ENCODE measurements at regions not wholly inside any gene's neighbourhood (a gene's known extent, or its start where the extent isn't known, plus 50 kb on each side); places are given as distances from the start of the nearest gene placed in this dataset.

DNA sequence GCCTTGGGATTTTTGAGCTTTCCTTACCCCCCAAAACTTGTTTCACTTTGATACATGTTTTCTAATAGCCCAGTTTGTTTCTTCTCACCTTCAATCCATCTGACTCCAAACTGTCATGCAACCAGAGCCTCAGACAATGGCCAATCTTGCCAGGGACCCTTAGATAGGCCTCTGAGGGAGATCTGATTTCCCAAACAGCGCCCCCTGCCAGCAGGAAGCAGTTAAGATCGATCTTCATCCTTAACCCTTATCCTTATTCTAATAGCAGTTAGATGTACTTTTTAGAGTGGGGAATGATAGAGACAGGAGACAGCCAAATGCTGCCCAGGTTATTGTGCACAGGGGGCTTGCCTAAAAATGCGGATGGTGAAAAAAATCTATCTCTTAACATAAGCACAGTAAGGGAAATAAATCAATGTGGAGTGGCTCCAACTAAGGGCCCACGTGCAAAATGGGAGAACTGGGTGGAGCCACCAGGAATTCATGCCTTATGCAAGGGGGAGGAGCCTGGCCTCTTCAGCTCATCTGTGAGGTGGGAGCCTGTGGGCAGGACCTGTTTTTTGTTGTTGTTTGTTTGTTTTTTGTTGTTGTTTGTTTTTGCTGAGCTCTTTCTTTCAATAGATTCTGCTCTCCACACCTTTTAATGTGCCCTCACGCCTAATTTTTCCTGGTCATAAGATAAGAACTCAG is 833.6 kb upstream of the AGA start:
- DNase-seq (ENCODE audit: low read depth): no peak

DNA sequence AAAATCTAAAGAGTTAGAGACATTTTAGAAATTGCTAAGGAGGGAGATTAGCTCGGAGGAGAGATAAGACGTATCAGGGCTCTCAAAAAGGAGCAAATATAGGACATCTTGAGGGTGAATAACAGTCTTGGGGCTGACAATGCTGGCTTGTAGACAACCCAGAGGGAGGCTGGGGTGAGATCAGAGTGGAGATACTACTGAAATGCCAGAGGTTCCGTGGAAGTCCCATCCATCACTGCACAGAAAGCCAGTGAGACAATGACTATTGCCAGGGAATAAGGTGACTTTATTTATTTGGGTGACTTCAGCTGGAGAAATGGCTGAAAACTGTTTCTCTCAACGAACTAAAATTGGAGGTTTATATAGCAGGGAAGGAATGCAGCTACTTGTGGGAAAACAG is 838.1 kb upstream of the AGA start:
- no peak for DNase-seq (ENCODE audit: low read depth)

DNA sequence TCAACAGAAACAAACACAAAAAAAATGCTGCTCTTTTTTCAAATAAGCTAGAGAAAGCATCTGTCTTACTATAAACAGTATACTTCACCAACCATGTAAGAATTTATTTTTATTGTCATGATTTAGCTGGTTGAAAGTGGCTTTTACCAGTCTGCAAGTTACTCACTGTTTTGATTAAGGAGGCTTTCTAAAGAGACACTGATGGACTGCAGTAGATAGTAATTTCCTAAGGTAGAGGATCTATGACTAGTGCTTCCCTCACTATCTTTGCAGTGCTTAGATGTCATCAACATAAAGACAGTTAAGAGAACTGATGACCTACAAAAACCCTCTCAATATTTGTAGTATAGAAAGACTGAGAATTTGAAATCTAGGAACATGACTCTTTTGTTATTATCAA is 846.2 kb upstream of the AGA start:
- DNase-seq (ENCODE audit: low read depth): no peak

DNA sequence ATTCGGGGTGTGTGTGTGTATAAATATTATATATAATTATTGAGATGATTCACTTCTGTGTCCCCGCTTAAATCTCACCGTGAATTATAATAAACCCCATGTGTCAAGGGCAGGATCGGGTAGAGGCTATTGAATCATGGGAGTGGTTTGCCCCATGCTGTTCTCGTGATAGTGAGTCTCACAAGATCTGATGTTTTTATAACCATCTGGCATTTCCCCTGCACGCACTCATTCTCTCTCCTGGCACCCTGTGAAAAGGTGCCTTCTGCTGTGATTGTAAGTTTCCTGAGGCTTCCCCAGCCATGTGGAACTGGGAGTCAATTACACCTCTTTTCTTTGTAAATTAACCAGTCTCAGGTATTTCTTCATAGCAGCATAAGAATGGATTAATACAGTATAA is 851.4 kb upstream of the AGA start:
- no peak for DNase-seq (ENCODE audit: low read depth)

DNA sequence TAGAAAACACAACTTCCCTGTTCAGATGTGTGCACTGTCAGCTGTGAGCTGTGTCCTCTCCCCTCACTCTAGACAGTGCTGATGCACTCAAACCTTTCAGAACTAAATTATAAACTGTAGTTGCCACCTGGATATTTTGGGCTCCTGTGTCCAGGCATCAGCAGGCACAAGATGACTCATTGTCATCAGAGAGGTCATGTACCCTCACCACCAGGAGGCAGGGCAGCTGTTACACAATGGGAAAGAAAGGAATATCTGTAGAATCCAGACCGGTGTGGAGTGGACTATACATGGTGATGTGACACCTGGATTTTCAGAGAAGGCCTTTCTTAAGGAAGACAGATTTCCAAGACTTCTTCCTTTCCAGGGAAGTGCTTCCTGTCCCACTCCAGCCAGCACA is 854.4 kb upstream of the AGA start:
- DNase-seq (ENCODE audit: low read depth): no peak

DNA sequence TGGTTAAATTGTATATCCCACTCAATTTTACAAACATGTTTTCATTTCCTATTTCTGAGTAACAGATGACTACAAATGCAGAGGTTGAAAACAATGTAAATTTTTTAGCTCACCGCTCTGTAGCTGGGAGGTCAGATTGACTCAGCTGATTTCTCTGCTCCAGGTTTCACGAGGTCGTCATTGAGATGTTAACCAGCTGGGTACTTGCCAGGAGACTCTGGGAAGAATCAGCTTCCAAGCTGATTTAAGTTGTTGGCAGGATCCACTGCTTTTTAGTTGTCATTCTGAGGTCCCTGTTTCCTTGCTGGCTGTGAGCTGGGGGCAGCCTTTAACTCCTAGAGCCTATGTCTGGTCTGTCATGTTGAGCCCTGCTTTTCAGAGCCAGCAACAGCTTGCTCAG is 864.3 kb upstream of the AGA start:
- no peak for DNase-seq (ENCODE audit: low read depth)

DNA sequence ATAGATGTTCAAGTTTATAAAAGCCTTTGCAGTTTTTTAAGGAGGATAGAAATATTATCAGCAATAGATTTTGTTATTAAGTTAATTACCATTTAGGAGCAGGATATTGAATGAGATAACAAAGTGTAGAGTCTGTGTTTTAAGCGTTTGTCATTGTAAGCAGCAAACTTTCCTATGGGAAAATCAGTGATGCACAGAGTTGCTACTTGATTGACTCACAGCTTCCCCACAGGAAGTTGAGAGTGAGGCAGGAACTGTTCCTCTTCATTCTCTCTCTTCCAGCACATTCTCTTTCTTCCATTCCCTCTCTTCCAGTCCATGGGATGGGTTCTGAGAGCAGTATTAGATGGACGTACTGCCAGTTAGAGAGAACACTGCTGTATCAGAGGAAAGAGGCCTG is 867.7 kb upstream of the AGA start:
- DNase-seq (ENCODE audit: low read depth): no peak

DNA sequence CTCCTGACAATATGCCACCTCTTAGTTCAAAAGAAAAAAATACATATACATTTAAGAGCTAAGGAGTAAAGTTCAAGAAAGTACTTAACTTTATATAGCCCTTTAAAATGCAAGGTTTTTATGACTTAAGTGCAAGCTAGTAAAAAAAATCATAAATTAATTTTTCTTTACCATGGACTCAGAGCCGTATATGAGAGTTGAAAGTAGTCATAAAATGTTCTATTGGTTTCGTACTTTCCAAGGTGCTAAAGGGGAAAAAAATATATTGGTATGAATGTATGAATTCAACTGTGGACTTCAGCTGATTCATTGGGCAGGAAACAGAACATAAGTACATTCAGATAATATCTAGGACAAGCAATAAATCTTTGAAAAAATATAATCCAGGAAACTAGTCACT is 869.8 kb upstream of the AGA start:
- DNase-seq (ENCODE audit: low read depth): no peak

DNA sequence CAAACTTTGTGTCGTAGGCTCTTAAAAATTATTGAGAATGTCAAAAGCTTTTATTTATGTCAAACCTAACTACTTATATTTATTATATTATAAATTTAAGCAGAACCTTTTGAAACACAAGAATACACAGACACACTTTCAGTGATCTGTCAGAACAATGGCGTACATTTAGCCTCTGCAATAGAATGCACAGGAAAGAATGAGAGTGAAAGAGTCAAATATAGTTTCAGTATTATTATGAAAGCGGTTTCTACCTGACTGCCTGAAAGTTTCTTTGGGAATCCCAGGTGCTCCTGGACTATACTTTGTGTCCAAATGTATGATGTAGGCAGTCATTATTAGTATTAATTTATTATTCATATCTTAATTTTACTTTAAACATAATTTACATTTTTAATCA is 872.0 kb upstream of the AGA start:
- DNase-seq (ENCODE audit: low read depth): no peak

DNA sequence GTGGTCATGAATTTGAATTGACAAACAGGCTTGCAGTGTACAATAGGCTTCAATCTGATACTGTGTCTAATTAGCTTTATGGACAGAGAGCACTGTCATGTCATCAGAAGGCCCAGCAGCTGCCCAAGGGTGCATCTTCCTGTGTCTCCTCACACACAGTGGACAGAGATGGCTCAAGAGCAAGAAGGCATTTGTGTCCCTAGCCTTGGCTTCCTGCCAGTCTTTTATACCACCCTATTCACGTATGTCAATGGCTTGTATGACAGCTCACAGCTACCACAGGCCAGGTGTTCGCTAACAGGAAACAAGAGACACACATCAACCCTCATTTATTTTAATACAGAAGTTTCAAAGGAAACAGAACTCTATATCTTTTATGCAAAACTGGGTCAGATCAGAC is 874.0 kb upstream of the AGA start:
- no peak for DNase-seq (ENCODE audit: low read depth)

DNA sequence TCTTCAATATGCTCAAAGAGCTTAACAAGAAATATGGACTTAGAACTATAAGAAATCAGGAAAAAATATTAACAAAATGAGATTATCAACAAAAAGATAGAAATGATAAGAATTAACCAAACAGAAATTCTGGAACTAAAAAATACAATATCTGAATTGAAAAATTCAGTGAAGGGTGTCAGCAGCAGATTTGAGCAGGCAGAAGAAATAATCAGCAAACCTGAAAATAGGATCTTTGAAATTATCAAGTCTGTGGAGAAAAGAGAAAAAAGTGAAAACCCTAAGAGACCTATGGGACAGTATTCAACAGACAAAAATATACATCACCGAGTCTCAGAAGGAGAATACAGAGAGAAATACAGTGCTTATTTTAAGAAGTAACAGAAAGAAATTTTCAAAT is 877.8 kb upstream of the AGA start:
- DNase-seq (ENCODE audit: low read depth): no peak

DNA sequence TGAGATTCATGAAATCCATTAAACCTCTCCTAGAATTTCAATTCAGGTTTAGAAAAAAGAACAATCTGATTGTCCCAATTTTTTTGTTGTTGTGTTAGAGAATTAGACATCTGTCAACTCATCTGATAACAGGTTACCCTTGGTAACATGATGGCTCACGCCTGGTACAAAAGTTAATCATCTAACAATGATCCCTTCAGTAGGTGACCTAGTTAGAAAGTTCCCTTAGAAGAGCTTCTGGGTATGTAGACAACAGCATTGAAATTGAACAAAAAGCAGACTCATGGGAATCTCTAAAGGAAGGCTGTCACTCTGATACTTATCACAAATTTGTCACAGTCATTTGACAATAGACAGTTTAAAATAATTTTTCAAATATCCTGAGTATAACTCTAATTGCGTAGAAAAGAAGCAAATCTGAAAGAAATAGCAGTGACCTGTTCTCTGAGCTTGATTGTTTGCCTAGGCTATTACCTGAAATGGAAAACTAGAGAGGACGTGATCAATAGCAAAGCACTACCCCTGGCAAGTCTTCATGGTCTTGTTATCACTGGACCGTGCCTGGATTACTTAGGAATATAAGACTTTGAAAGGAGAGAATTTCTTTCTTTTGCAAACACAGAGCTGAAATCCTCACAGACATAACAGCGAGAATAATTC is 880.4 kb upstream of the AGA start:
- DNase-seq (ENCODE audit: low read depth): no peak

DNA sequence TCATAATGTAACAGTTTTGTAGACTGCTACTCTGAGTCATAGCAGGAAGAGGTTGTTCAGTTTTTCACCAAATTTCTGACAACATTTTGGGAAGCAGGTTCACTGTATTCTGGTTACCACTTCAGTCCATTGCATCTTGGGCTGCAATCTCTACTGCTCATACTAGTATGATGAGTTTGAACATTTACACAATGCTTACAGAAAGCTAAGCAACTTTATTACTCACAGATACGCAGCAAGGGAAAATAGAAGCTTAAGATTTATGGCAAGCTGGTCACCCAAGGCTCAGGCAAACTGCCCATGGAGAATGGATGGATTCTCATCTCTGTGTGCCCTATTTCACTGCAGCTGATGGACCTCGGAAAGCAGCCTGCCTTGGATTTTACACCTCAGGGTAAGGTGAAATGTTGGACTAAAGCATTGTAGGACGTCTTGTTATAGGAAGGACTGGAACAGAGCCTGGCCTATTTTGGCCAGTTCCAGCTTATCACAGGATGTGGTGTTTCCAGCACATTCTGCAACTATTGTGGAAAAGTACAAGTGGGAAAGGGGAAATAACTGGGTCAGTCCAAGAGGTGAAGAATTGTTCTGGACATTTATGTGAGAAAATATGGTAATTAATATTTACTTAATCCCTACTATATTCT is 887.1 kb upstream of the AGA start:
- no peak for DNase-seq (ENCODE audit: low read depth)

DNA sequence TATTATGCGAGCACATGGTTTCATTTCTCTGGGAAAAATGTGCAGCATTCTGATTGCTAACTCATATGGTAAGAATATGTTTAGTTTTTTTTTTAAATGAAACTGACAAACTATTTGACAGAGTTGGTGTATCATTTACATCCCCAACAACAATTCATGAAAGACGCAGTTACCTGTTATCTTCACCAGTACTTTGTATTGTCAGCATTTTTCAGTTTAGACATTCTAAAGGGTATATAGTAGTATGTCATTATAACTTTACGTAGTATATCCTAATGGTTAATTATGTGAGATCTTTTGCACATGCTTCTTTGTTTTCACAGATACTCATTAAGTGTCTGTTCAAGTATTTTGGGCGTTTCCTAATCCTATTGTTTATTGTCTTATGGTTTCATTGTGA is 891.1 kb upstream of the AGA start:
- no peak for DNase-seq (ENCODE audit: low read depth)

DNA sequence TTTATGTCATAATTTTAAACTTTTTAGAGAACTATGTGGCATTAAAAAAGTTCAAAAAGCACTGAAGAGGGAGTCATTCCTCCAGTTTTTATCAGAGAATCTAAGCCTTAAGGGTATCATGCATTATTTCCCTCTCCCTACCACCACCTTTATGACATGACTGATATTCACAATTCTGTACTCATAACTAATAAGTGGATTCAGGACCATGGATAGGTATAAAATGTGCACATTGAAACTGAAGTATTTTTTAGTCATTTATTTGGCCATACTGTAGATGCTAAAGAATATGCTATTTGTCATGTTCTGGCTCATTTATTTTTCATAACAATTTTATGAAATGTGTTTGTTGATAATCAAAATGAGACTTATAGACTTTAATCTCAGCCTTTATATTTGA is 897.5 kb upstream of the AGA start:
- DNase-seq (ENCODE audit: low read depth): no peak

DNA sequence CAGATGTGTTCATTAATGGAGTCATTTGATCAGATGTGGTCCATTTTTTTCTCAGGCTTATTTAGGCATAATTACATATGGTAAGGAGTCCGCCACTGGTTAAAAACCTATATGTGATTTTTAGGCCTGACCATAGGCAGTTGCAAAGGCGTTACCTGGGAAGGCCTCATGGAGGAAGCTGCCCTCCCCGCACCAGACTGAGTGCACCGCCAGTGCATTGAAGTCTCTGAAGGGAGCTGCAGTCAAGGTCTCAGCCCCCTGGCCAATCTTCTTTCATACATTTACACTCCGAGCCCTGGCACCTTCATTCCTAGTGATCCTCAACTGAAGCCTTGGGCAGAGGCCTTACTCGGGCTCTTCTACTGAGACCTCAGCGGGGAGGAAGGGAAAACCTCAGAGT is 898.2 kb upstream of the AGA start:
- DNase-seq (ENCODE audit: low read depth): no peak

DNA sequence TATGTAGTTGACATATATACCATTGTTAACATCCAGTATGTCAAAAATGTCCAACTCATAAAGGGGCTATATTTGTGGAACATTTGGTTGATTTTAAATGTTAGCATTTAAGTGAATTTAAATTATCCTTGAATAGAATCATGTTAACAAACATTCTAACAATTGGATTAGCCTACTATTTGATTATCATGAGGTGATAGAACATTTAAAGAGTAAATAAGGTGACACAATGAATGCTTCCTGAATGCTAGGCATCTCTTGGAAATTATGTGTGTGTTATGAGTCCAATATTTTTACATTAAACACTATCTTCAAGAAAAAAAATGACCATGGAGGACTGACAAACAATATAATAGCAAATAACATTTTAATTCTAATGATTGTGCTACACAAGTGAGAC is 901.9 kb upstream of the AGA start:
- no peak for DNase-seq (ENCODE audit: low read depth)

DNA sequence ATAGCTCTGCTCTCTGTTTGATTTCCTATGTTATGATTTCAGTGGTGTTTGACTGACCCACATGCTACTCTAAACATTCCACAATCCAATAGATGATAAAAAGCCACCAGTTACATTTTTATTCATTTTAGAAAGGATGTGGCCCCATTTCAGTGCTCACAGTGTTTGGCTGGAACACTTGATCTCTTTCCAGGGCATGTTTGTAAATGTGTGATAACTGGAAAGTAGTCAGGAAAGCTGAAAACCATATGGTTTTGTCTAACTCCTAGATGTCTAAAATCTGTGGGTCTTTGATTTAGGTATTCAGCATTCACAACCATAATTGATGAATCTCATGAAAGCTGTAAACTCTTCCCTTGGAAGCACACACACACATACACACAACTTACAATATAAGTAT is 904.9 kb upstream of the AGA start:
- DNase-seq (ENCODE audit: low read depth): no peak

DNA sequence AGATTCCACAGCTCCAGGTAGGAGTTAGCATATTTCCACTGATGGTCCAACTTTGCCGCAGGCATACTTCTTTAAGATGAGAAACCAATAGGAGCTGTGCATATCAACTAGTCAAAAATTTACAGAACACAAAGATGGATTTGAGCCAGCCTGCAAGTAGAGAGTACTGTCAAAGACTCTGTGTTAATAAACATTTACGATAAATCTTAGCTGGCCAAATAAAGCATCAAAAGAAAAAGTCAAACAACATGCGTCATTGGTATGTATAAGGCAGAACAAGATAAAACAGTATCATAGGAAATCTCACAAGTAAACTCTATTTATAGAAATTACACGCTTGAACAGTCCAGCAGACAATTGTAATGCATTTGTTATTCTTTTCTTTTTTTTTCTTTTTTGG is 907.4 kb upstream of the AGA start:
- DNase-seq (ENCODE audit: low read depth): no peak

DNA sequence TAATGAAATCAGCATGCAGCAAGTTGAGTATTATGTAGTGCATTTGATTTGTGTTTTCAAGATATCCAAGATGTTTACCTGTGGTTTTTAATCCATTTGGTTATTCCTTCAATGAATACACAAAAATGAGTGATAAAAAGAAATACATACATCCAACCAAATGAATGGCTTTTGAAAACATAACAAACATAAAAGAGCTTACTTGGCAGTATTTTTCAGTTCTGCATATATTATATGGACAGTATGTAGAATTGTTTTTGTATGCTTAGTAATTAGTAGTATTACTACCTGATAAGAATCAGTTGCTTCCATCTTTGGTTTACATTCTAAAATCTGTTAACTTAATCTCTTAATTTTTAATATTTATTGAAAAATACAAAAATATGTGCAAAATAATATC is 908.9 kb upstream of the AGA start:
- DNase-seq (ENCODE audit: low read depth): no peak

DNA sequence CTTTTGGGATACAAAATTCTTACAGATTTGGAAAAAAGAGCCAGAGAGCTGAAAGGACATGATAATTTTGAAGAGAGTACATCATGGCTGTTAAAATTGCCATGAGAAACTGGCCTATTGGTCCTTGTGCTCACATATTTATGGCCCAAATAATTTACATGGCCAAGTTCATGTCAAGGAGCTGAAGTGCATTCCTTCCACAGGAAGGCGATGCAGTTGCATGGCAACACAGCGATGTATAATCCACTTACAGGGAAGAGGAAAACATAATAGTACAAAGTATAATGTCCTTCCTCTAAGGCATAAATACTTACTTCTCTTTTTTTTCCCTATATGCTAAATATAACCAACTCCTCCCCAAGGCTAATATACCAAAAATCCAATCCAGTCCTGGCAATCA is 914.5 kb upstream of the AGA start:
- DNase-seq (ENCODE audit: low read depth): no peak

DNA sequence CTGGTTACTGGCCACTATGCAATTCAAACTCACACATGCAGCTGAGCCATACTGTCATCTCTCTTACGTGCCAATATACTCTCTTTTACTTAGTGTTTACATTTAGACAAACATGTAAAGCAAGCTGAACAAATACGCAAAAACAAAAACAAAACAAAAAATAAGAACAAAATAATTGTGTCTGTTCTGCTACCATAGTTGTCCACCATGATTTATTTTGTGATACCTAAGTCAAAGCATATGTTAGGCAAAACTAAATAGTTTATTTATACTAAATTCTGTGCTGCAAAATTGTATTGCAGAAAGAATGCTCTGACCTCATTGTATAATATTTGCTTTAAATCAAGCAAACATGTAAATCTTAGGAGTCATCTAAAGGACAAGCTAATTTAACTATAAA is 943.2 kb upstream of the AGA start:
- DNase-seq (ENCODE audit: low read depth): no peak

DNA sequence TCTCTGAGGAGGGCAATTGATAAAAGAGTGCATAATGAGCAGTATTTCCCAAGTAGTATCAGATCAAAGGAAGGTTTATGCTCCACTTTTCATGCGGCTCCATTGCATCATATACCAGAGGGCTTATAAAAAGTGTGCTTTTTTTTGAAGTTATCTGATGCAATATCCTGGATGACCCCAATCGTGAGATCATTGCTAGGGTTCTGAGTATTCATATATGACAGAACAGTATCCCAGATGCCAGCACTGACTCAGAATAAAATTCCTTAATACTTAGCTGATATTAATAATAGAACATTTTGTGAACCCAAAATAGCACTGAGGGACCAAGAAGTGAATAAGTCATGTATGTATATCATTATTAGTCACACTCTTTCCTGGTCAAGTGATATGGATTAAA is 945.5 kb upstream of the AGA start:
- no peak for DNase-seq (ENCODE audit: low read depth)

DNA sequence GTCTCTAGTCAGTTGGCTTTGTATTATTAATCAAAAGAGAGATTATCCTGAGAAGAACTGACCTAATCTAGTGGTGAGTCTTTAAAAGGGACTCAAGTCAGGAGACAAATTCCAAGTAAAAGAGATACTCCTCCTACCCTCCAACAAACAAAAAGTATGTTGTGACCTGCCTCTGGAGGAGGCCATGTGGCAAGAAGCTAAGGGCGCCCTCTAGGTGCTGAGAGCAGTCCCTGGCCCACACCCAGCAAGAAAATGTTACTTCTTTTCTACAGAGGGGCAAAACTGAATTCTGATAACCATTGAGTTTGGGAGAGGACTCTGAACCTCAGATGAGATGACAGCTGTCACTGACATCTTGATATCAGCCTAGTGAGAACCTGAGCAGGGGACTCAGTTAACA is 953.6 kb upstream of the AGA start:
- no peak for DNase-seq (ENCODE audit: low read depth)
